ENCODE measurements at regions not wholly inside any gene's neighbourhood (a gene's known extent, or its start where the extent isn't known, plus 50 kb on each side); places are given as distances from the start of the nearest gene placed in this dataset.

DNA sequence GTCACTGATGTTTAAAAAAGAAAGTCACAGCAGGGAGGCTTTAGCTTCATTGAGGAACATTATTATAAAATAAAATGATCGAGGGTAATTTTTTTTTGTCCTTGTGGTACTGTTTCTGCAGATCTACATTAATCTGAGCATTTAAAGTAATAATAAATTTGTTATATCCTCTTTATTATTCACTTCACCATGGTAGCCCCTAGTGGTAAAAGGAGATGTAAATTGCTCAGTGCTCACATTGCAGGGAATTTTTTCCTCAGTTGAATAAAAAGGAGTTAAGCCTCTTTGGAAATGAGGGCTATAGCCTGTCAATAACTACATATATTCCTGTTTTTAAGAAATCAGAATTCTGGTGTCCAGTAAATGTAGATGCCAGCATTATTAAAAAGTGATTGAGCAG lies 99.7 kb upstream of the VPREB1 start:
- H3K27me3 ChIP-seq (ENCODE audit: insufficient read depth, low read depth), result no peaks in the 10 kb centered on the region

DNA sequence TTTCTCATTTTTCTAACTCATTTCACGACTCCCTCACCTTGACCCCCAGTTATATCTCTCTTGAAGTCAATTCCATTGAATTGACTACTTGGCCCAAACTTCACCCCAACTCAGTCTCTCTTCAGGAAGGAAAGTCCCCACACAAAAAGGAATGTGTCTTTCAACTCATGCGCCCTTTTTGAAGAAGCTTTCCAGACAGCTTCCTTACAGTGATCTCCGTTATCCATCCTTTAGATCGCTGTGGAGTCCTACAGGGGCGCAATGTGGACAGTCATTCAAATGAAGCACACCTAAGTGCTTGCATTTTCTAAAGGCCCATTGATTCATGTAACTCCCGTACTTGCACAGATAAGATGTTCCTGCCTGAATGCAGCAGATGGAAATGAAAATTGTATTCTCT lies 101.1 kb upstream of the VPREB1 start:
- Histone ChIP-seq H3K4me3 (IDR thresholded peaks at IDR 0.05; ENCODE audit: insufficient read depth, low read depth, low read length) (no peak overlapping the region), H3K4me1 (ENCODE audit: low read depth, poor library complexity, severe bottlenecking) (no peaks in the 10 kb centered on the region), H3K27me3 (ENCODE audit: insufficient read depth, low read depth) (no peaks in the 10 kb centered on the region), H2AFZ (ENCODE audit: low read depth) (no peak overlapping the region), H3K36me3 (ENCODE audit: insufficient read depth) (no peaks in the 10 kb centered on the region), H3K27ac (no peak overlapping the region), H3K4me2 (no peak overlapping the region), H3K9ac (no peak overlapping the region), H4K20me1 (ENCODE audit: insufficient read depth) (no peaks in the 10 kb centered on the region), H3K79me2 (ENCODE audit: insufficient read depth, low read depth) (no peaks in the 10 kb centered on the region)
- TF ChIP-seq CTCF (conservative IDR thresholded peaks at IDR 0.05; ENCODE audit: low read depth, low read length), result no peak

More for the DNA sequence above, 99.7 kb upstream of the VPREB1 start:
- Histone ChIP-seq H3K79me2 (ENCODE audit: insufficient read depth, low read depth) (no peaks in the 10 kb centered on the region), H3K9ac (no peak overlapping the region), H3K27ac (no peak overlapping the region), H3K36me3 (ENCODE audit: insufficient read depth) (no peaks in the 10 kb centered on the region), H3K4me1 (ENCODE audit: low read depth, poor library complexity, severe bottlenecking) (no peaks in the 10 kb centered on the region), H3K4me3 (IDR thresholded peaks at IDR 0.05; ENCODE audit: insufficient read depth, low read depth, low read length) (no peak overlapping the region), H4K20me1 (ENCODE audit: insufficient read depth) (no peaks in the 10 kb centered on the region), H2AFZ (ENCODE audit: low read depth) (no peak overlapping the region), H3K4me2 (no peak overlapping the region)
- TF ChIP-seq CTCF (conservative IDR thresholded peaks at IDR 0.05; ENCODE audit: low read depth, low read length), result no peak

GRCh38 chr22:22142661-22143060 lies 101.9 kb upstream of the VPREB1 start:
- no peaks in the 10 kb centered on the region for H3K79me2 ChIP-seq (ENCODE audit: insufficient read depth, low read depth)
- H3K4me1 ChIP-seq (ENCODE audit: low read depth, poor library complexity, severe bottlenecking), result no peaks in the 10 kb centered on the region
- H3K4me3 ChIP-seq (IDR thresholded peaks at IDR 0.05; ENCODE audit: insufficient read depth, low read depth, low read length), result no peak overlapping the region
- H3K27me3 ChIP-seq (ENCODE audit: insufficient read depth, low read depth), result no peaks in the 10 kb centered on the region
- no peak overlapping the region for H3K27ac ChIP-seq
- no peak overlapping the region for H2AFZ ChIP-seq (ENCODE audit: low read depth)
- TF ChIP-seq CTCF (conservative IDR thresholded peaks at IDR 0.05; ENCODE audit: low read depth, low read length), result no peak
- H3K9ac ChIP-seq, result no peak overlapping the region
- H4K20me1 ChIP-seq (ENCODE audit: insufficient read depth), result no peaks in the 10 kb centered on the region
- no peaks in the 10 kb centered on the region for H3K36me3 ChIP-seq (ENCODE audit: insufficient read depth)
- H3K4me2 ChIP-seq, result no peak overlapping the region

DNA sequence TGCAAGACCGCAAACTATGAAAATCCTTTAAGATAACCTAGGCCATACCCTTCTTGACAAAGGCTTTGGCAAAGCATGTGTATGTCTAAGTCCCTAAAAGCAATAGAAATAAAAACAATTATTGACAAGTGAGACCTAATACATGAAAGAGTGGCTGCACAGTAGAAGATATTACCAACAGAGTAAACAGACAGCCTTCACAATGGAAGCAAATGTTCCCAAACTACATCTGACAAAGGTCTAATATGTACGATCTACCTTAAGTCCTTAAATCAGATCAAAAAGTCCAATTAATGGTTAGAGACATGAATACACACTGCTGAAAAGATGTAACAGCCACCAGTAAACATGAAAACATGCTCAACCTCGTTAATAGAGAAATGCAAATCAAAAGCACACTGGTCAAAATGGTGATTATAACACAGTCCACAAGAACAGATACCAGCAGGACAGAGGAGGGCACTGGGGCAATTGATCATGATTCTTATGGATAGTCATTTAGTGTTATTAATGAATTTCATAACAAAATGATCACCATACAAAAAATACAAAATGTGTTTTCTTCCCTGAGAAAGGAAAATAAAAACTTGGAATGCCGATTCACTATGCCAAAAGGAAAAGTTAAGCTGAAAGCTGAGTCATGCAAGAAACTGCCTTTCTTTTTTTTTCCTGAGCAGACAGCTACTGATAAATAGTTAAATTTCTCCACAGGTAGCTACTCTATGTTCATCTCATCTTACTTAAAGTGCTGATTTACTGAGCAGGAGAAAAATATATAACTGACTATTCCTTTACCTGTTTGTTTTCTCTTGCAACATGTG lies 102.6 kb upstream of the VPREB1 start:
- H3K36me3 ChIP-seq (ENCODE audit: insufficient read depth), result no peaks in the 10 kb centered on the region
- no peak overlapping the region for H3K4me3 ChIP-seq (IDR thresholded peaks at IDR 0.05; ENCODE audit: insufficient read depth, low read depth, low read length)
- H4K20me1 ChIP-seq (ENCODE audit: insufficient read depth), result no peaks in the 10 kb centered on the region
- no peaks in the 10 kb centered on the region for H3K4me1 ChIP-seq (ENCODE audit: low read depth, poor library complexity, severe bottlenecking)
- no peak overlapping the region for H3K27ac ChIP-seq
- no peaks in the 10 kb centered on the region for H3K27me3 ChIP-seq (ENCODE audit: insufficient read depth, low read depth)
- no peak overlapping the region for H2AFZ ChIP-seq (ENCODE audit: low read depth)
- no peaks in the 10 kb centered on the region for H3K79me2 ChIP-seq (ENCODE audit: insufficient read depth, low read depth)
- H3K9ac ChIP-seq, result no peak overlapping the region
- H3K4me2 ChIP-seq, result no peak overlapping the region
- TF ChIP-seq CTCF (conservative IDR thresholded peaks at IDR 0.05; ENCODE audit: low read depth, low read length), result no peak
